CD4-positive, alpha-beta T cell (primary cell): ENCODE measurements at regions not wholly inside any gene's neighbourhood (a gene's known extent, or its start where the extent isn't known, plus 50 kb on each side); places are given as distances from the start of the nearest gene placed in this dataset.

Experiments
- ATAC-seq: fragments of 200-7000 bp; cut with Tn5 transposase; one replicate; pipeline ENCODE4 v1.10.0; 2022; ENCODE audit warnings: mild to moderate bottlenecking; ENCODE audit not compliant: poor library complexity
- CTCF ChIA-PET: fragments of 350-600 bp; sonication (Branson Sonifier 250); formaldehyde crosslinking; loops from one replicate; lab custom pipeline; 2021; ENCODE audit warnings: antibody characterized with exemption, inconsistent platforms; lab: Charles Lee
- POLR2A ChIA-PET: fragments of 350-600 bp; sonication (Branson Sonifier 250); formaldehyde crosslinking; loops from one replicate; lab custom pipeline; 2021; ENCODE audit warnings: antibody characterized with exemption, inconsistent platforms; lab: Charles Lee
- DNase-seq, 14 experiments: peaks; one replicate each; pipeline ENCODE4 v3.0.0-alpha.2; 2013 to 2020; ENCODE audit warnings: mixed read lengths in 2 of 14
- H3K27ac ChIP-seq, 2 donors: one replicate each; pipeline versions ENCODE4 v1.5.1 to v1.7.0; 2013; ENCODE audit warnings: low read length in 2 of 2, low read depth in 1 of 2, mild to moderate bottlenecking in 1 of 2
- H3K27me3 ChIP-seq, 2 experiments: 1 replicate in 1 of 2; 2 replicates in 1 of 2; pipeline versions ENCODE4 v1.6.1 to v1.7.0; 2013; ENCODE audit warnings: low read length in 2 of 2, control low read depth in 1 of 2, mild to moderate bottlenecking in 1 of 2, moderate library complexity in 1 of 2; ENCODE audit not compliant: insufficient read depth in 2 of 2, control insufficient read depth in 1 of 2
- H3K36me3 ChIP-seq: one replicate; pipeline ENCODE4 v1.6.1; 2013; ENCODE audit warnings: low read length, control low read depth; ENCODE audit not compliant: insufficient read depth
- H3K4me1 ChIP-seq: one replicate; pipeline ENCODE4 v1.6.1; 2013; ENCODE audit warnings: low read length, control low read depth; ENCODE audit not compliant: insufficient read depth
- H3K4me3 ChIP-seq: one replicate; pipeline ENCODE4 v1.5.1; 2013; ENCODE audit warnings: mild to moderate bottlenecking, low read length, moderate library complexity
- H3K9me3 ChIP-seq, 2 experiments: 1 replicate in 1 of 2; 2 replicates in 1 of 2; pipeline versions ENCODE4 v1.6.1 to v1.7.0; 2013; ENCODE audit warnings: low read length in 2 of 2, mild to moderate bottlenecking in 2 of 2, control low read depth in 1 of 2, moderate library complexity in 1 of 2; ENCODE audit not compliant: control insufficient read depth in 1 of 2, insufficient read depth in 1 of 2
- H3K27ac Mint-ChIP-seq: one replicate; pipeline ENCODE4 v1.8.0; 2020; ENCODE audit warnings: mixed read lengths
- H3K27me3 Mint-ChIP-seq: one replicate; pipeline ENCODE4 v1.8.0; 2021; ENCODE audit warnings: mixed read lengths
- H3K36me3 Mint-ChIP-seq: one replicate; pipeline ENCODE4 v1.8.0; 2021; ENCODE audit warnings: low read depth, mixed read lengths
- H3K4me1 Mint-ChIP-seq: one replicate; pipeline ENCODE4 v1.8.0; 2021; ENCODE audit warnings: low read depth, mixed read lengths
- H3K4me3 Mint-ChIP-seq: one replicate; pipeline ENCODE4 v1.8.0; 2020; ENCODE audit warnings: mild to moderate bottlenecking, mixed read lengths
- H3K9me3 Mint-ChIP-seq: one replicate; pipeline ENCODE4 v1.8.0; 2020; ENCODE audit warnings: mixed read lengths
- intact Hi-C, 2 experiments: fragments of 100-400 bp; cut with DNase I in 1 of 2; cut with micrococcal nuclease in 1 of 2; formaldehyde crosslinking; loops; one replicate each; pipeline versions ENCODE4 v1.15.1 to v1.9.0; 2023 to 2025; cut with DNase I, micrococcal nuclease
- TF ChIP-seq, protein P1 (sequence below): fragments of 200-600 bp; IDR thresholded peaks from one replicate; pipeline ENCODE4 v1.8.0; 2022; ENCODE audit warnings: antibody characterized with exemption, mild to moderate bottlenecking

GRCh38 chr4:159422626-159423025, 319.7 kb downstream of the RAPGEF2 start:
- Histone ChIP-seq H3K27me3 (no peaks in the 10 kb centered on the region), H3K27ac (no peak overlapping the region), H3K36me3 (no peaks in the 10 kb centered on the region), H3K9me3 (peaks cover 0 to 9% of the 10 kb centered on the region in 2 experiments), H3K4me3 (no peak overlapping the region), H3K4me1 (no peaks in the 10 kb centered on the region)
- Mint-ChIP-seq H3K27me3 (peaks cover under 1% of the 10 kb centered on the region), H3K9me3 (no peaks in the 10 kb centered on the region), H3K27ac (no peak overlapping the region), H3K4me1 (no peaks in the 10 kb centered on the region), H3K4me3 (no peak overlapping the region), H3K36me3 (no peaks in the 10 kb centered on the region)
- intact Hi-C loops = no loop called here
- ATAC-seq (no peak), DNase-seq (no peak)
- POLR2A ChIA-PET = no interaction called here
- TF ChIP-seq, protein P1, sequence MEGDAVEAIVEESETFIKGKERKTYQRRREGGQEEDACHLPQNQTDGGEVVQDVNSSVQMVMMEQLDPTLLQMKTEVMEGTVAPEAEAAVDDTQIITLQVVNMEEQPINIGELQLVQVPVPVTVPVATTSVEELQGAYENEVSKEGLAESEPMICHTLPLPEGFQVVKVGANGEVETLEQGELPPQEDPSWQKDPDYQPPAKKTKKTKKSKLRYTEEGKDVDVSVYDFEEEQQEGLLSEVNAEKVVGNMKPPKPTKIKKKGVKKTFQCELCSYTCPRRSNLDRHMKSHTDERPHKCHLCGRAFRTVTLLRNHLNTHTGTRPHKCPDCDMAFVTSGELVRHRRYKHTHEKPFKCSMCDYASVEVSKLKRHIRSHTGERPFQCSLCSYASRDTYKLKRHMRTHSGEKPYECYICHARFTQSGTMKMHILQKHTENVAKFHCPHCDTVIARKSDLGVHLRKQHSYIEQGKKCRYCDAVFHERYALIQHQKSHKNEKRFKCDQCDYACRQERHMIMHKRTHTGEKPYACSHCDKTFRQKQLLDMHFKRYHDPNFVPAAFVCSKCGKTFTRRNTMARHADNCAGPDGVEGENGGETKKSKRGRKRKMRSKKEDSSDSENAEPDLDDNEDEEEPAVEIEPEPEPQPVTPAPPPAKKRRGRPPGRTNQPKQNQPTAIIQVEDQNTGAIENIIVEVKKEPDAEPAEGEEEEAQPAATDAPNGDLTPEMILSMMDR = no peak
- CTCF ChIA-PET = no interaction called here

DNA sequence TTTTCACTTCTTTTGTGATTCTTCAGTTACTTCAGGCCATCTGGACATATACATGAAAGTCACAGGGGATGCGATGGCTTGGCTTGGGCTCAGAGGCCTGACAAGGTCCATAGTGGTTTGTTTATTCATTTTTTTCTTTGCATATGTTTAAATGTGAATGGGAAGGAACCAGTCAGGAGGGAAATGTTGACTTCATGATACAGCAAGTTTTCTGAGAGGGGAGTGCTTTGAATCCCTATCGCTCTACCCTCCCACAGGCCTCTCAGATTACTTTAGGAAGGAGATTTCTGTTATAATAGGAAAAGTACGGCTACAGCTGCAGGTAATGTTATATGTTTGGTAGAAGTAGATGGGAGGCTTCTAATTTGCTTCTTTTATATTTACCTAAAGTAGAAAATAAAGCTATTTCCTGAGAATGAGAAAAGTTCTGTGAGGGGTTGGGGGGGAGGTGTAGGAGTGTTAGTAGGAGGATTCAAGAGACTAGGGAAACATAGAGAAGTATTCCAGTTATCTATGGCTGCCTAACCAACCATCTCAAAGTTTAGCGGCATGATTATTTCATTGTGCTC, 322.9 kb downstream of the RAPGEF2 start:
- H3K4me3 Mint-ChIP-seq = no peak overlapping the region
- H3K27ac Mint-ChIP-seq = no peak overlapping the region
- ATAC-seq (no peak), DNase-seq (no peak)
- TF ChIP-seq, protein P1 = no peak
- no peaks in the 10 kb centered on the region for H3K4me1 Mint-ChIP-seq
- Histone ChIP-seq H3K9me3 (peaks cover 0 to 4% of the 10 kb centered on the region in 2 experiments), H3K36me3 (no peaks in the 10 kb centered on the region), H3K4me1 (no peaks in the 10 kb centered on the region), H3K27me3 (no peaks in the 10 kb centered on the region), H3K27ac (no peak overlapping the region), H3K4me3 (no peak overlapping the region)
- CTCF ChIA-PET = no interaction called here
- POLR2A ChIA-PET = no interaction called here
- no peaks in the 10 kb centered on the region for H3K9me3 Mint-ChIP-seq
- H3K36me3 Mint-ChIP-seq = no peaks in the 10 kb centered on the region
- H3K27me3 Mint-ChIP-seq = no peaks in the 10 kb centered on the region
- intact Hi-C loops = no loop called here

DNA sequence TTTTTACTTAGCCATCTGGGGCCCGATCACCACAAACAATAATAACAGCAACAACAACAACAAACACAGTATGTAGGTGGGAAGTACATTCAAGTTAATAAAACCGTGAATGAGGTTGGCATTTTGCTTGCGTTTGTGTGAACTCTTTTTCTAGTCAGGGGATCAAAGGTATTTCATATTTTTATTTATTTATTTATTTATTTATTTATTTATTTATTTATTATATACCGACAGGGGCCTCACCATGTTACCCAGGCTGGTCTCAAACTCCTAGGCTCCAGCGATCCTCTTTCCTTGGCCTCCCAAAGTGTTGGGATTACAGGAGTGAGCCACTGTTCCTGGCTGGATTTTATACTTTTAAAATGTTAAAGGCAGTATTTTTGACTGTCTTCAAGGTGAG, 325.4 kb downstream of the RAPGEF2 start:
- no peaks in the 10 kb centered on the region for H3K9me3 ChIP-seq
- DNase-seq (no peak), ATAC-seq (no peak)
- Mint-ChIP-seq H3K27me3 (no peaks in the 10 kb centered on the region), H3K9me3 (no peaks in the 10 kb centered on the region), H3K36me3 (no peaks in the 10 kb centered on the region), H3K4me3 (no peak overlapping the region), H3K27ac (no peak overlapping the region), H3K4me1 (no peaks in the 10 kb centered on the region)
- ChIA-PET POLR2A (no interaction called here), CTCF (no interaction called here)
- intact Hi-C loops = no loop called here
- no peaks in the 10 kb centered on the region for H3K27me3 ChIP-seq
- TF ChIP-seq, protein P1 = no peak
- H3K27ac ChIP-seq = no peak overlapping the region
- no peak overlapping the region for H3K4me3 ChIP-seq
- no peaks in the 10 kb centered on the region for H3K36me3 ChIP-seq
- H3K4me1 ChIP-seq = no peaks in the 10 kb centered on the region
